NT2/D1 (cell line): ENCODE measurements at regions not wholly inside any gene's neighbourhood (a gene's known extent, or its start where the extent isn't known, plus 50 kb on each side); places are given as distances from the start of the nearest gene placed in this dataset.

Experiments used
- DNase-seq: peaks from one replicate; pipeline ENCODE4 v3.0.0-alpha.2; 2011; ENCODE audit warnings: low read depth, low spot score
- H3K27me3 ChIP-seq: 2 replicates; pipeline ENCODE4 v1.6.0; 2011; ENCODE audit warnings: mild to moderate bottlenecking; ENCODE audit not compliant: insufficient read length, insufficient read depth
- H3K36me3 ChIP-seq: 2 replicates; pipeline ENCODE4 v1.6.1; 2011; ENCODE audit warnings: mild to moderate bottlenecking, low read length, mixed read lengths; ENCODE audit not compliant: insufficient read depth, insufficient read length
- H3K4me1 ChIP-seq: 2 replicates; pipeline ENCODE4 v1.5.1; 2011; ENCODE audit not compliant: insufficient read depth, insufficient read length
- H3K4me3 ChIP-seq: 2 replicates; pipeline ENCODE4 v1.5.1; 2011; ENCODE audit warnings: low read depth; ENCODE audit not compliant: insufficient read length
- H3K9ac ChIP-seq: 2 replicates; pipeline ENCODE4 v1.6.0; 2011; ENCODE audit warnings: low read depth; ENCODE audit not compliant: insufficient read length
- H3K9me3 ChIP-seq: 2 replicates; pipeline ENCODE4 v1.5.1; 2011; ENCODE audit warnings: mild to moderate bottlenecking, low read length; ENCODE audit not compliant: insufficient read depth
- SUZ12 ChIP-seq: IDR thresholded peaks from 2 replicates; pipeline ENCODE4 v1.6.1; 2011; ENCODE audit not compliant: insufficient read length, insufficient read depth; ENCODE audit errors: extremely low read depth
- YY1 ChIP-seq: IDR thresholded peaks from 2 replicates; pipeline ENCODE4 v1.6.1; 2011; ENCODE audit not compliant: insufficient read length, insufficient read depth
- ZNF274 ChIP-seq: IDR thresholded peaks from 2 replicates; pipeline ENCODE4 v1.6.1; 2011; ENCODE audit warnings: mild to moderate bottlenecking, low read depth, low read length

GRCh38 chr12:93299262-93299846 is 78.4 kb upstream of the NUDT4 start:
- DNase-seq = no peak
- Histone ChIP-seq H3K9me3 (no peaks in the 10 kb centered on the region), H3K9ac (no peak overlapping the region), H3K27me3 (no peaks in the 10 kb centered on the region), H3K4me1 (peaks cover 4% of the 10 kb centered on the region), H3K4me3 (no peak overlapping the region), H3K36me3 (no peaks in the 10 kb centered on the region)
- TF ChIP-seq ZNF274 (no peak), SUZ12 (no peak), YY1 (no peak)

- peaks cover 4% of the 10 kb centered on the region for H3K4me1 ChIP-seq
- H3K4me3 ChIP-seq = no peak overlapping the region
- H3K9me3 ChIP-seq = no peaks in the 10 kb centered on the region
- no peak overlapping the region for H3K9ac ChIP-seq
- H3K27me3 ChIP-seq = no peaks in the 10 kb centered on the region
- no peaks in the 10 kb centered on the region for H3K36me3 ChIP-seq
- TF ChIP-seq ZNF274 (no peak), YY1 (no peak), SUZ12 (no peak)
- DNase-seq = no peak
Measured at GRCh38 chr12:93300611-93301021, 77.1 kb upstream of the NUDT4 start.

GRCh38 chr12:93302331-93303229 is 75.1 kb upstream of the NUDT4 start:
- H3K36me3 ChIP-seq = no peaks in the 10 kb centered on the region
- TF ChIP-seq ZNF274 (no peak), SUZ12 (no peak), YY1 (no peak)
- H3K9ac ChIP-seq = no peak overlapping the region
- H3K4me3 ChIP-seq = no peak overlapping the region
- no peaks in the 10 kb centered on the region for H3K9me3 ChIP-seq
- H3K4me1 ChIP-seq = no peaks in the 10 kb centered on the region
- no peak for DNase-seq
- no peaks in the 10 kb centered on the region for H3K27me3 ChIP-seq

DNA sequence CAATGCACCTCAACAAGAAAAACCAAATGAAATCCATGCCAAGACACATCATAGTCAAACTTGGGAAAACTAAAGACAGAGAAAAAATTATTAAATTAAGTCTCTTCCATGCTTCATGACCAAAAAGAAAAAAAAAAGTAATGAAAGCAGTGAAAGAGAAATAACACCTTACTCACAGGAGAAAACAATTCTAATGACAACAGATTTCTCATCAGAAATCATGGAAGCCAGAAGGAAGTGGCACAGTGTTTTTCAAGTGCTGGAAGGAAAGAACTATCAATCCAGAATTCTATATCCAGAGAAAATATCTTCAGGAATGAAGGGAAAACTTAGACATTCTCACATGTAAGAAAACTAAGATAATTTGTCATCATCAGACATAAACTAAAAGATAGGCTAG is 71.1 kb upstream of the NUDT4 start:
- no peak for TF ChIP-seq YY1
- TF ChIP-seq SUZ12 = no peak
- TF ChIP-seq ZNF274 = no peak
- H3K4me1 ChIP-seq = no peaks in the 10 kb centered on the region
- no peak for DNase-seq
- H3K27me3 ChIP-seq = no peaks in the 10 kb centered on the region
- H3K9ac ChIP-seq = no peak overlapping the region
- H3K4me3 ChIP-seq = no peak overlapping the region
- no peaks in the 10 kb centered on the region for H3K36me3 ChIP-seq
- no peaks in the 10 kb centered on the region for H3K9me3 ChIP-seq

DNA sequence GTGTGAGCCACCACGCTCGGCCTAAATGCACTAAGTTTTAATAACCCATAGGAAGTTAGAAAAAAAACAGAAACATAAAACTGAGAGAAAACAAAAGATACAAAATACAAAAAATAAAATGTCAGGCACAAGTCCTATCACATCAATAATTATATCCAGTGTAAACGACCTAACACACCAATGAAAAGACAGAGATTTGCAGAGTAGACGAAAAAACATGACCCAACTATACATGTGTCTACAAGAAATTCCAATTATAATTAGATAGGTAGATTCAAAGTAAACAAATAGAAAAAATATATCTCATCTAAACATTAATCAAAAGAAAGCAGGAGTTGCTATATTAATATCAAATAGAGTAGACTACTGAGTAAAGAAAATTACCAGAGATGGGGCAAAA is 69.4 kb upstream of the NUDT4 start:
- Histone ChIP-seq H3K9me3 (no peaks in the 10 kb centered on the region), H3K27me3 (no peaks in the 10 kb centered on the region), H3K4me1 (no peaks in the 10 kb centered on the region), H3K9ac (no peak overlapping the region), H3K4me3 (no peak overlapping the region), H3K36me3 (no peaks in the 10 kb centered on the region)
- no peak for DNase-seq
- TF ChIP-seq SUZ12 = no peak
- no peak for TF ChIP-seq YY1
- no peak for TF ChIP-seq ZNF274

GRCh38 chr12:93311827-93312226 is 65.9 kb upstream of the NUDT4 start:
- no peaks in the 10 kb centered on the region for H3K9me3 ChIP-seq
- DNase-seq = no peak
- no peak overlapping the region for H3K9ac ChIP-seq
- H3K27me3 ChIP-seq = no peaks in the 10 kb centered on the region
- no peaks in the 10 kb centered on the region for H3K36me3 ChIP-seq
- H3K4me1 ChIP-seq = peaks cover 3% of the 10 kb centered on the region
- TF ChIP-seq SUZ12 (no peak), ZNF274 (no peak), YY1 (no peak)
- H3K4me3 ChIP-seq = no peak overlapping the region

GRCh38 chr12:93314177-93314497 is 63.6 kb upstream of the NUDT4 start:
- H3K4me3 ChIP-seq = no peak overlapping the region
- no peaks in the 10 kb centered on the region for H3K9me3 ChIP-seq
- no peak for DNase-seq
- no peaks in the 10 kb centered on the region for H3K36me3 ChIP-seq
- H3K27me3 ChIP-seq = no peaks in the 10 kb centered on the region
- H3K9ac ChIP-seq = no peak overlapping the region
- H3K4me1 ChIP-seq = peaks cover 3% of the 10 kb centered on the region
- TF ChIP-seq ZNF274 = no peak
- no peak for TF ChIP-seq YY1
- TF ChIP-seq SUZ12 = no peak

- TF ChIP-seq ZNF274 (no peak), SUZ12 (no peak), YY1 (no peak)
- H3K9ac ChIP-seq = no peak overlapping the region
- H3K27me3 ChIP-seq = no peaks in the 10 kb centered on the region
- DNase-seq = no peak
- H3K4me1 ChIP-seq = peaks cover 3% of the 10 kb centered on the region
- no peaks in the 10 kb centered on the region for H3K36me3 ChIP-seq
- no peak overlapping the region for H3K4me3 ChIP-seq
- H3K9me3 ChIP-seq = no peaks in the 10 kb centered on the region
Measured at GRCh38 chr12:93315385-93315906, 62.3 kb upstream of the NUDT4 start.
